H9 (cell line): ENCODE measurements at regions not wholly inside any gene's neighbourhood (a gene's known extent, or its start where the extent isn't known, plus 50 kb on each side); places are given as distances from the start of the nearest gene placed in this dataset.

Experiments
- DNase-seq: peaks from one replicate; pipeline ENCODE4 v3.0.0-alpha.2; 2017
- H2AFZ ChIP-seq: one replicate; pipeline ENCODE4 v1.6.1; 2013; ENCODE audit warnings: mild to moderate bottlenecking, low read length, control low read depth, moderate library complexity
- H2AK5ac ChIP-seq: 2 replicates; pipeline ENCODE4 v1.6.1; 2013; ENCODE audit warnings: low read length, control low read depth, mixed read lengths; ENCODE audit not compliant: insufficient read length
- H2BK120ac ChIP-seq: one replicate; pipeline ENCODE4 v1.6.1; 2013; ENCODE audit warnings: low read depth, mild to moderate bottlenecking, low read length, control low read depth, inconsistent platforms; ENCODE audit not compliant: poor library complexity, severe bottlenecking
- H2BK12ac ChIP-seq: 2 replicates; pipeline ENCODE4 v1.6.1; 2013; ENCODE audit warnings: low read length, control low read depth, mixed read lengths, low read depth; ENCODE audit not compliant: insufficient read length
- H2BK15ac ChIP-seq: 2 replicates; pipeline ENCODE4 v1.6.1; 2013; ENCODE audit warnings: low read depth, low read length, control low read depth
- H2BK20ac ChIP-seq: one replicate; pipeline ENCODE4 v1.6.1; 2013; ENCODE audit warnings: low read depth, mild to moderate bottlenecking, low read length, control low read depth, inconsistent platforms; ENCODE audit not compliant: poor library complexity, severe bottlenecking
- H2BK5ac ChIP-seq: 2 replicates; pipeline ENCODE4 v1.6.1; 2013; ENCODE audit warnings: low read length, control low read depth, mixed read lengths; ENCODE audit not compliant: insufficient read length
- H3K14ac ChIP-seq: 2 replicates; pipeline ENCODE4 v1.6.1; 2013; ENCODE audit warnings: low read length, control low read depth; ENCODE audit not compliant: insufficient read depth
- H3K18ac ChIP-seq: 2 replicates; pipeline ENCODE4 v1.6.1; 2013; ENCODE audit warnings: low read depth, mild to moderate bottlenecking, mixed read lengths, low read length, control low read depth; ENCODE audit not compliant: insufficient read length
- H3K23ac ChIP-seq: 2 replicates; pipeline ENCODE4 v1.6.1; 2013; ENCODE audit warnings: low read length, control low read depth, mixed read lengths, low read depth; ENCODE audit not compliant: insufficient read length
- H3K23me2 ChIP-seq: 2 replicates; pipeline ENCODE4 v1.6.1; 2013; ENCODE audit warnings: low read depth, mild to moderate bottlenecking, mixed read lengths, low read length, control low read depth; ENCODE audit not compliant: insufficient read length, poor library complexity, severe bottlenecking
- H3K27ac ChIP-seq: 2 replicates; pipeline ENCODE4 v1.5.1; 2013; ENCODE audit warnings: low read length, control low read depth, mixed read lengths, low read depth; ENCODE audit not compliant: insufficient read length
- H3K27me3 ChIP-seq: 2 replicates; pipeline ENCODE4 v1.6.1; 2013; ENCODE audit warnings: low read length, control low read depth, inconsistent platforms; ENCODE audit not compliant: insufficient read depth
- H3K4ac ChIP-seq: 2 replicates; pipeline ENCODE4 v1.6.1; 2013; ENCODE audit warnings: low read depth, mild to moderate bottlenecking, control low read depth, inconsistent platforms, low read length, moderate library complexity
- H3K4me1 ChIP-seq: 2 replicates; pipeline ENCODE4 v1.6.1; 2013; ENCODE audit warnings: low read length, control low read depth, inconsistent platforms; ENCODE audit not compliant: insufficient read depth
- H3K4me2 ChIP-seq: 2 replicates; pipeline ENCODE4 v1.6.1; 2013; ENCODE audit warnings: low read length, control low read depth, mixed read lengths; ENCODE audit not compliant: insufficient read length, insufficient read depth
- H3K56ac ChIP-seq: 2 replicates; pipeline ENCODE4 v1.6.1; 2013; ENCODE audit warnings: low read depth, mild to moderate bottlenecking, mixed read lengths, low read length, control low read depth; ENCODE audit not compliant: insufficient read length
- H3K79me1 ChIP-seq: 2 replicates; pipeline ENCODE4 v1.6.1; 2013; ENCODE audit warnings: low read depth, mild to moderate bottlenecking, moderate library complexity, low read length, control low read depth, inconsistent platforms; ENCODE audit not compliant: insufficient read depth, poor library complexity, severe bottlenecking
- H3K79me2 ChIP-seq: 2 replicates; pipeline ENCODE4 v1.6.1; 2013; ENCODE audit warnings: low read length, control low read depth, inconsistent platforms; ENCODE audit not compliant: insufficient read depth
- H3K9ac ChIP-seq: 2 replicates; pipeline ENCODE4 v1.6.1; 2013; ENCODE audit warnings: low read length, control low read depth, mixed read lengths; ENCODE audit not compliant: insufficient read length; ENCODE audit errors: extremely low read depth
- H3K9me3 ChIP-seq: one replicate; pipeline ENCODE4 v1.6.1; 2013; ENCODE audit warnings: low read depth, low read length, inconsistent platforms; ENCODE audit not compliant: control insufficient read depth
- H3T11ph ChIP-seq: one replicate; pipeline ENCODE4 v1.6.1; 2013; ENCODE audit warnings: mild to moderate bottlenecking, low read length, control low read depth, inconsistent platforms
- H4K20me1 ChIP-seq: one replicate; pipeline ENCODE4 v1.6.1; 2013; ENCODE audit not compliant: control insufficient read depth, insufficient read length, insufficient read depth
- H4K5ac ChIP-seq: 2 replicates; pipeline ENCODE4 v1.6.1; 2013; ENCODE audit warnings: low read depth, mild to moderate bottlenecking, mixed read lengths, low read length, control low read depth; ENCODE audit not compliant: insufficient read length
- H4K8ac ChIP-seq: replicated peaks from 2 replicates; pipeline ENCODE4 v1.6.1; 2013; ENCODE audit warnings: low read length, control low read depth, mixed read lengths, low read depth; ENCODE audit not compliant: insufficient read length
- H4K91ac ChIP-seq: 2 replicates; pipeline ENCODE4 v1.6.1; 2013; ENCODE audit warnings: low read depth, mild to moderate bottlenecking, moderate library complexity, mixed read lengths, low read length, control low read depth; ENCODE audit not compliant: insufficient read length
- H3K27ac Mint-ChIP-seq, 3 experiments: 2 replicates in 2 of 3; 3 replicates in 1 of 3; pipeline ENCODE4 v1.8.0; 2020 to 2021; ENCODE audit warnings: mixed read lengths in 3 of 3, mild to moderate bottlenecking in 1 of 3, moderate library complexity in 1 of 3
- H3K27me3 Mint-ChIP-seq: 2 replicates; pipeline ENCODE4 v1.8.0; 2021; ENCODE audit warnings: low read depth, mild to moderate bottlenecking, moderate library complexity, mixed read lengths
- H3K36me3 Mint-ChIP-seq, 3 experiments: 2 replicates in 2 of 3; 3 replicates in 1 of 3; pipeline ENCODE4 v1.8.0; 2020 to 2021; ENCODE audit warnings: low read depth in 3 of 3, mixed read lengths in 3 of 3; ENCODE audit not compliant: insufficient read depth in 1 of 3
- H3K4me1 Mint-ChIP-seq, 2 experiments: 2 replicates each; pipeline ENCODE4 v1.8.0; 2020; ENCODE audit warnings: mixed read lengths in 2 of 2
- H3K4me3 Mint-ChIP-seq, 2 experiments: 2 replicates in 1 of 2; 3 replicates in 1 of 2; pipeline ENCODE4 v1.8.0; 2020 to 2021; ENCODE audit warnings: mild to moderate bottlenecking in 2 of 2, mixed read lengths in 2 of 2, moderate library complexity in 1 of 2
- H3K9me3 Mint-ChIP-seq, 2 experiments: 2 replicates in 1 of 2; 3 replicates in 1 of 2; pipeline ENCODE4 v1.8.0; 2020; ENCODE audit warnings: mild to moderate bottlenecking in 2 of 2, mixed read lengths in 2 of 2, moderate library complexity in 1 of 2
- WGBS: extraction: QIAGEN DNeasy Blood & Tissue Kit; methylation state at CpG from one replicate; pipeline ENCODE4 v1.1.7; 2013; ENCODE audit warnings: missing lambda C conversion rate, low lambda C conversion rate, mixed read lengths; ENCODE audit not compliant: insufficient read length; ENCODE audit errors: extremely low coverage; 5-methylcytosine and 5-hydroxymethylcytosine counted together
- TF ChIP-seq, protein P1 (sequence below): fragments of 200-600 bp; sonication (generic); conservative IDR thresholded peaks from 3 replicates; pipeline ENCODE4 v1.8.0; 2021; ENCODE audit warnings: antibody characterized with exemption, mild to moderate bottlenecking

DNA sequence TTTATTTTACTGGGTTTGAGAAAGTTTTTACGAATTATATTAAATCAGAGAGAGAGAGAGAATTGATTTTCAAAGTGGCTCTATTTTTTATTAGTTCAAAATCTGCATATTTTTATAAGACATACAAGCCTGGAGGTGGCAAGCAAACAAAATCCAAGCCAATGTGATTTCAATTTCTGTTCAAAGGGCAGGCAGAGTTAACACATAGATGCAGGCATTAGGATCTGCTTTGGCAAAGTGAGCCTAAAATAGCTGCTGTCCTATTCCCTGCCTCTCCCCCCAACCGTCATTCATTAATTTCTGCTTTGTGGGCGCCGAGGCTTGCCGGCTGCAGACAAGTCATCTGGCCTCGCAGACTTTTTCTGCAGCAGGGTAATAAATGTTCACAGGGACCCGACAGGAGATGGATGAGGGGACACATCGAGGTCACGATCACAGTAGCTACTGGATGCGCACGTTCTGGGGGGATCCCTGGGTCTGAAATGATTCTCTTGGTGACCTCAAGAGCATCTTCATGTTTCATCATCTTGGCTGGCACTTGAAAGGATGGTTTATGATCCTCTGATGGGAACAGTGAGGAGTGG lies 123.9 kb upstream of the SLC6A11 start:
- H3K27me3 Mint-ChIP-seq = peaks cover 27% of the 10 kb centered on the region
- WGBS = no CpG with 5 or more reads among the region's 11 CpGs
- Histone ChIP-seq H3K4me2 (no peak overlapping the region), H3K23ac (no peak overlapping the region), H3K9ac (no peak overlapping the region), H2AK5ac (no peak overlapping the region), H3K27me3 (no peaks in the 10 kb centered on the region), H3K18ac (no peak overlapping the region), H3K79me2 (no peaks in the 10 kb centered on the region), H3K4me1 (no peaks in the 10 kb centered on the region), H3K56ac (no peak overlapping the region), H4K91ac (no peak overlapping the region), H3K23me2 (no peaks in the 10 kb centered on the region), H3K79me1 (no peaks in the 10 kb centered on the region), H2BK5ac (no peak overlapping the region), H3T11ph (no peak overlapping the region), H2BK20ac (no peak overlapping the region), H4K20me1 (no peaks in the 10 kb centered on the region), H2BK12ac (no peak overlapping the region), H3K27ac (no peak overlapping the region), H4K5ac (no peak overlapping the region), H3K14ac (no peak overlapping the region), H2BK120ac (no peak overlapping the region), H3K4ac (no peak overlapping the region), H3K9me3 (no peaks in the 10 kb centered on the region), H2AFZ (no peak overlapping the region), H4K8ac (no peak overlapping the region), H2BK15ac (no peak overlapping the region)
- H3K27ac Mint-ChIP-seq = no peak overlapping the region
- no peak overlapping the region; a peak in 1 of 5 replicates for H3K4me3 Mint-ChIP-seq
- no peaks in the 10 kb centered on the region for H3K36me3 Mint-ChIP-seq
- DNase-seq = no peak
- peaks cover 0 to 4% of the 10 kb centered on the region in 2 experiments; a peak in 1 of 4 replicates for H3K4me1 Mint-ChIP-seq
- TF ChIP-seq, protein P1, sequence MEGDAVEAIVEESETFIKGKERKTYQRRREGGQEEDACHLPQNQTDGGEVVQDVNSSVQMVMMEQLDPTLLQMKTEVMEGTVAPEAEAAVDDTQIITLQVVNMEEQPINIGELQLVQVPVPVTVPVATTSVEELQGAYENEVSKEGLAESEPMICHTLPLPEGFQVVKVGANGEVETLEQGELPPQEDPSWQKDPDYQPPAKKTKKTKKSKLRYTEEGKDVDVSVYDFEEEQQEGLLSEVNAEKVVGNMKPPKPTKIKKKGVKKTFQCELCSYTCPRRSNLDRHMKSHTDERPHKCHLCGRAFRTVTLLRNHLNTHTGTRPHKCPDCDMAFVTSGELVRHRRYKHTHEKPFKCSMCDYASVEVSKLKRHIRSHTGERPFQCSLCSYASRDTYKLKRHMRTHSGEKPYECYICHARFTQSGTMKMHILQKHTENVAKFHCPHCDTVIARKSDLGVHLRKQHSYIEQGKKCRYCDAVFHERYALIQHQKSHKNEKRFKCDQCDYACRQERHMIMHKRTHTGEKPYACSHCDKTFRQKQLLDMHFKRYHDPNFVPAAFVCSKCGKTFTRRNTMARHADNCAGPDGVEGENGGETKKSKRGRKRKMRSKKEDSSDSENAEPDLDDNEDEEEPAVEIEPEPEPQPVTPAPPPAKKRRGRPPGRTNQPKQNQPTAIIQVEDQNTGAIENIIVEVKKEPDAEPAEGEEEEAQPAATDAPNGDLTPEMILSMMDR = no peak
- H3K9me3 Mint-ChIP-seq = no peaks in the 10 kb centered on the region
